NCI-H146 (cell line): ENCODE measurements at regions not wholly inside any gene's neighbourhood (a gene's known extent, or its start where the extent isn't known, plus 50 kb on each side); places are given as distances from the start of the nearest gene placed in this dataset.

ENCODE experiments used
- DNase-seq: peaks from one replicate; lab custom pipeline; 2025; lab: John Stamatoyannopoulos, UW

GRCh38 chr14:53545217-53545616 lies 392.1 kb upstream of the DDHD1 start:
- DNase-seq: no peak

GRCh38 chr14:53542732-53543131 lies 389.6 kb upstream of the DDHD1 start:
- DNase-seq: peak; percentile 1

- no peak for DNase-seq
These were observed 388.3 kb upstream of the DDHD1 start for GRCh38 chr14:53541411-53541810.

- peak; percentile 24 for DNase-seq
These were observed 386.5 kb upstream of the DDHD1 start for GRCh38 chr14:53539489-53540126.

DNA sequence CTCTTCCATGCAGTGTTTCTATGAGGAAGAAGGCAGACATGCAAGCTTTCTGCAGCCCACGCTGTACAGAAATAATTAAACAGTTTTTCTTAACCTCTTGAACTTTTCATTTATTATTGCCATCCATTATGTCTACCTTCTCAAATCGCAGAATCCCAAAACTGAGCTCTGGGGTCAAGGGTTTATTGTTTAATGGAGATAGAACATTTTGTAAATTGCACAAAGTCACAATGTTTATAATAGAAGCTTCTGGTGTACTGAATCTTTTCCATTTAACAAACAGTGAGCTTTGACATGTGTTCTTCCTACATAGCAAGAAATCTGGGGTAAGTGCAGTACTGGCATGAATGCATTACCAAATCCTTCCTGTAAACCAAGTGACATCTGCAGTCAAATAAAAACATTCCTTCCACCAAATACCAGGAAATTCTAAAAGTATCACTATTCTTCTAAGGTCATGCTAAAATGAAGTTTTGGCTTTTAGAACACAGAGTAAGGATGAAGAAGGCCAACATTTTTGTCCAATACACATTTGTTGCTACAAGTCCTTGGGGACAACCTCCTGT lies 385.3 kb upstream of the DDHD1 start:
- no peak for DNase-seq

- no peak for DNase-seq
These were observed 384.5 kb upstream of the DDHD1 start for GRCh38 chr14:53537422-53538315.

DNA sequence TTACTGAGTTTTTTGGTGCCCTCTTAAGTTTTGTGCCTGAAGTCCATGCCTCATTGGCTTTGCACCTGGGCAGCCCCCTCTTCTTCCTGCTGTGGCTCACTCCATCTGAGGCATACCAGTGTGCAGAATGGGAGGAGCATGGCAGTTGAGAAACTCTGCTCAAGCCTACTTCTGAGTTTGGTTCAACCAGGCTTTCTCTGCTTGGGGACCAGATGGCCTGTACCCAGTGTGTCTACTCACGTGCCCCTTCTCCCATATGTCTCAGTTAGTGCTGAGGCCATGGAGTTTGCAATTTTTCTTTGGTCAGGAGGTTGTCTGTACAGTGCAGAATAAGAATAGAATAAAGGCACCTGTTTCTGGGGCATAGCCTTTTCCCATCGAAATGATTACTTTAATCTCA lies 383.3 kb upstream of the DDHD1 start:
- DNase-seq: no peak

DNA sequence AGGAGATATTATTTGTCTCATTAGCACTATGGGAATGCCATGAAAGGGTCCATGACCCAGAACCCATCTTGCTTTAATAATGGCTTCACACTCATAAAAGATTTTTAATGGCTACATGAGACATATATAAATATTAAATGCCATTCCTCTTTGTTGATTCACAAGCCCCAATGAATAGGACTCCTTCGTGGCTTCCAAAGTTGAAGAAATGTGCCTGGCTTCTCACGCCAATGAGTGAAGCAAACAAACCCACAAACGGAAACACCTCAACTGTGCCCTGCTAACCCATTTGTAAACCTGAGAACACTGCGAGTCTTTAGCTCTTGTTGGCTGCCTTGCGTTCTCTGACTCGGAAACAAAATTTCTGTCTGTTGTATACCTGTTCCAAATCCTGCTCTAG lies 381.7 kb upstream of the DDHD1 start:
- no peak for DNase-seq

DNA sequence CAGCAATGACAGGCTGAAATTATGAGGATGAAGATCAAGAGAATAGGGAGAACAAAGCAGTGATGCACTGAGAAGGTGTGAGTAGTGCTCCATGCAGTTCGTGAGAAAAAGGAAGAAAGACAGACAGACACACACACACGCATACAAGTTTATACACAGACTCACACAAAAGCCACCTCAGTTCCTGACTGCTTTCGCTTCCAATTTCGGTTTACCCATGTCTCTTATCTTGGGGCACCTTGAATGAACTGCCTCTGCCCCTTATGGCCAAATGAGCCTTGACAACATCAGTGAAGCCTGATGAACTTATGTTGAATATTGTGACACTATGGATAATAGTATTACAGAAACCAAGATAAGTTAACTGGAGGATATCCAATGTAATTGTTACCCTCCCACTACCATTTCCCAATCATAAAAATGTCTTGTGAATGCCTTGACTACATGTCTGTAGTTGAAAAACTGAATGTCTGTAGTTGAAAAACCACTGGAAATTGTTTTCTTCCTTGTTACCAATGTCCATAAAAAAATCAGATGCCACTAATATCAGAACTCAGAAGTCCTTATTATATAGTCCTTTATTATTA lies 380.4 kb upstream of the DDHD1 start:
- DNase-seq: no peak

- DNase-seq: no peak
These were observed 379.7 kb upstream of the DDHD1 start for GRCh38 chr14:53532853-53533252.

DNA sequence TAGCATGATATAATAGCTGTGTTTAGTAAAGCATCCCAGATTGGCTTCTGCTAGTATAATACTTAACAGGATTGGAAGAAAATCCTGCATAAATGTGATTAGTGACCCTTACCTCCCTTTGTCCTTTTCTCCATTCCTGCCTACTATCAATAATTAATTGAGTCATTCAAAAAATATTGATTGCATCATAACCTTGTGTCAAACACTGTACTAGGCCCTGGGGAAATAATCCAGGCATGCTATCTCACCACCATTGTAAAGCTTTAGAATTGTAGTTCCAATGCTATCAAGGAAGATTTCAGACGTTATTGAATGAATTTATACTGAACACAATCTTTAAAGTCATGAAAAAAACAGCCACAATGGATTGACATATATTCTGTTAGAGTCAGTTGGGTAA lies 378.6 kb upstream of the DDHD1 start:
- DNase-seq: no peak

- DNase-seq: no peak
These were observed 378.0 kb upstream of the DDHD1 start for GRCh38 chr14:53531156-53531555.

- DNase-seq: no peak
These were observed 376.4 kb upstream of the DDHD1 start for GRCh38 chr14:53529519-53529918.

DNA sequence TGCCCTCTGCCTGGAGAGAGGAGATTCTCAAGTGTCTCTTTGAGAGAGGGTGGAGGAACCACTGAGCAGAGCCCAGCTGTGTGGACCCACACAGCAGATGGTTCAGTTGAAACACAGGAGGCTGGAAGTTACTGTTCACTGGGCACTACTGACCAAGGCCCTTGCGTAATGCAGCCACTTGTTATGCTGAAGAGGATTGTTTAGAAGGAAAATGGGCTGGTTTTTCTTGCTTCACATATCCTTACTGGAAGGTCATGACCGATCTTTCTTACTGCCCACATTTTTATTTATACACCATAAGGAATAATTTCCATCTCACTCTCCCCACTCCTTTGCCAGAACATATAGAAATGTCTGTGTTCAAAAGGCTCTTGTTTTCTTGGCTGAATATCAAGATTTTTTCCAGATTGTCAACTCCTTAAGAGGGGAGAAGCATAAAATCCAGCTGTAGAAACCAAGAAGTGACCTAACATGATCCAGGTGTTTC lies 375.1 kb upstream of the DDHD1 start:
- no peak for DNase-seq

- DNase-seq: no peak
These were observed 373.1 kb upstream of the DDHD1 start for GRCh38 chr14:53526200-53526599.

DNA sequence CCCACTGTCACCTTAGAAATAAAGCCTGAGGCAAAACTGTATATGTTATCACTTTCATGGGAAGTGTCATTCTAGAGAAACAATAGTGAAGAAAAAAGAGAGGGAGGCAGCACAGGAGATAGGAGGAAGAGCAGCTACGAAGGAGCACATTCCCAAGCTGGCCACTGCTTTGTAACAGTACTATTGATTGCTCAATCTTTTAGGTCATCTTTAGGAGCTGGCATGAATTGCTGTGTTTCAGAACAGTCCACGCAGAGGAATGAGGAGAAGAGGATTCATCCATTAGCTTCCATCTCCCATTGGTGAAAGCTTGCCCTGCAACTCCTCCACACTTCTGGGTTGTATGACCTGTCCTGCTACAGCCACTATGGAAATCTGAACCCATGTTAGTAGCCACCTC lies 372.5 kb upstream of the DDHD1 start:
- no peak for DNase-seq

- no peak for DNase-seq
These were observed 371.3 kb upstream of the DDHD1 start for GRCh38 chr14:53524391-53524790.

DNA sequence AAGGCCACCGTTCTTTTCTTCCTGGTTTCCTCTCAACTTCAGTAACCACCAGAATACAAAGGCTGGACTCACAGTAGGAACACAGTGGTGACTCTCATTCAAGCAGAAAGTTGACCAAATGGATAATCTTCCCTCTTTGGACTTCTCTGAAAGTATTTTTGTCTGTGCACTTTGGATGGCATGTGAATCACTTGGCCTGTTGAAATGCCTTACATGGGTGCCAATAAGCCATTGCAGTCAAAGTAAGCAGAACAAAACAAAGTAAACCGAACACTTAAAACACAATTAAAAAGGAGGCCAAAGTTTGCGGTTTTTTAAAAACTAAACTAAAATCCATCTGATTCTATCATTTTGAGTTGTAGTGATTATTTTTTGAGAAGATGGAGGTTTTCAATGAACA lies 370.1 kb upstream of the DDHD1 start:
- DNase-seq: no peak

DNA sequence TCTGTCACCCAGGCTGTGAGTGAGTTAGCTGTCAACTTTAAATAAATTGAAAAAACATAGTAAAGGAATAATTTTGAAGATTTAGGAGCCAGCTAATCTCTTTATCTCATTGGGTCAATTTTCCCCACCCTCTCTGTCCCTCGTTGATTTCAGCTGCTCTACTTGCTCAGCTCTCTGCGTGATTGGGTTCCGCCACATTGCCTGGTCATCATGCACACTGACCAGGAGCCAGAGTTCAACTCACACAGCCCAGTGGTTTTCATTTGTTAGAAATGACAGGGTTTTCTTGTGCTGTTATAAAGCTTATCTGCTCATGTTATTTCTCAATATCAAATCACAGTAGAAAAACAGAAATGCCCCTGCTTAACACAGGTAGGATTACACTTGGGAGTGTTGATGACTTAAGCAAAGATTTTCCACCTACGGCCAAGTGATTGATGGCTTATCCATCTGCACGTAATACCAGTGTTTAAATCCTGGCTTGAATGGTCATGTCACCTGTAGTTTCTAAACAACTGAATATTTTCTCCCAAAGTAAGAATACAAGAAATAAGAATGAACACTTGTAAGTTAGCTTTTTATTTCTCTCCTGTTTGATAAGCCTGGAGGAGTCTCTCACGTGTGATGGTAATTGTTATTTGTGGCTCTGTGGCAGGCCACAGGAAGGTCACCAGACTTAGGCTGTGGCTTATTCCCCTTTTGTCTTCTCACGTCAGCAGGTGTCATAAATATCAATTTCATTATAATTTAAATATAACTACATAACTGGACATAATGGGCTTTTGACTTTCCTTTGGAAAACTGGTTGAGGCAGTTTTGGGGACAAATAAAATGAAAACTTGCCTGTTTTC lies 367.2 kb upstream of the DDHD1 start:
- no peak for DNase-seq

- no peak for DNase-seq
These were observed 366.0 kb upstream of the DDHD1 start for GRCh38 chr14:53519137-53519536.

DNA sequence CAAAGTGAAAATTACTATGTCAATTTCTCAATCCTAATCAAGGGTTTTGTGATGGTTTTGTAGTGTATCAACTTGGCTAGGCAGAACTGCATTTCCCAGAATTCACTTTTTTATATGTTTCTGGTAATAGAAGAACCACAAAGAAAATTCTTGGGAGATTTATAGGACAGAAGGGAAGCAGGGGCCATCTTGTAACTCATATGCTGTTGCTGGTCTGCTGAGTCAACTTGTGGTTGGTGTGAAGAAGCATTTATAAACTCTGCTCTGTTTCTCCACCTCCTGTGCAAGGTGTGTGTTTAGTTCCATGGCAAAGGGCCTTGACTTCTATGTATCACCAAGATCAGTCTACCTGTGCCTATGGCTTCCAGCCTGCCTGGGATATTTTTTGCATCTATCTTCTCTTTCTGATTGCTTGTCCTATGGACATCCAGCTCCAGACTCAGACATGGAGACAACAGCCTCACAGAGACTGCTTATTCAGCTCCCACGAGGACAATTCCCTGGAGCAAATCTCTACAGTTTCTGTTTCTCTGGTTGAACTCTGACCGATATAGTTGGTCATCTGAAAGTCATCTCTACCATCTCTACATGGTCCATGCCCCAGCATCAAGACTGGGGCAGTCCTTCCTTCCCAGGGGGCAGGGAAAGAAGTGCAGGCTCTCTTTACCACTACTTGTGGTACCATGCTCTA lies 364.3 kb upstream of the DDHD1 start:
- no peak for DNase-seq
